ENCODE measurements at regions not wholly inside any gene's neighbourhood (a gene's known extent, or its start where the extent isn't known, plus 50 kb on each side); places are given as distances from the start of the nearest gene placed in this dataset.

- Histone ChIP-seq H3K27ac (ENCODE audit: low read depth in 1 of 2, low read length in 2 of 2) (no peak overlapping the region), H3K4me1 (ENCODE audit: control insufficient read depth in 4 of 4, insufficient read depth in 4 of 4, low read length in 3 of 4) (no peaks in the 10 kb centered on the region), H3K27me3 (ENCODE audit: control insufficient read depth in 4 of 4, insufficient read depth in 4 of 4, low read length in 3 of 4) (peaks cover 0 to 3% (median 0%) of the 10 kb centered on the region in 4 donors), H3K36me3 (ENCODE audit: control insufficient read depth in 4 of 4, insufficient read depth in 3 of 4, low read depth in 1 of 4, low read length in 3 of 4) (no peaks in the 10 kb centered on the region), H3K9ac (ENCODE audit: low read depth in 1 of 2, low read length in 2 of 2) (no peak overlapping the region), H3K4me3 (ENCODE audit: low read depth in 1 of 3, low read length in 3 of 3) (no peak overlapping the region), H3K9me3 (ENCODE audit: control insufficient read depth in 4 of 4, low read length in 3 of 4) (no peaks in the 10 kb centered on the region)
- DNase-seq (ENCODE audit: low spot score) = no peak
- TF ChIP-seq GABPA (IDR thresholded peaks at IDR 0.05 in 1 of 2, conservative IDR thresholded peaks at IDR 0.05 in 1 of 2) (no peak), EGR1 (IDR thresholded peaks at IDR 0.05; ENCODE audit: low read depth in 2 of 2) (no peak), ZBTB33 (IDR thresholded peaks at IDR 0.05) (no peak), RAD21 (IDR thresholded peaks at IDR 0.05) (no peak), REST (IDR thresholded peaks at IDR 0.05) (no peak), CTCF (IDR thresholded peaks at IDR 0.05; ENCODE audit: low read depth, low read length, missing input control) (no peak), MAX (IDR thresholded peaks at IDR 0.05) (no peak), HNF4G (IDR thresholded peaks at IDR 0.05) (no peak), YY1 (IDR thresholded peaks at IDR 0.05) (no peak)
Measured at GRCh38 chr9:78130853-78131252, 99.2 kb upstream of the GNAQ start.

- DNase-seq (ENCODE audit: low spot score) = no peak
- 84% methylated on average over 6 of the region's 6 CpGs for WGBS
- TF ChIP-seq HNF4G (IDR thresholded peaks at IDR 0.05) (no peak), FOXA1 (IDR thresholded peaks at IDR 0.05) (no peak), SP1 (IDR thresholded peaks at IDR 0.05) (no peak), RAD21 (IDR thresholded peaks at IDR 0.05) (no peak), NR2F2 (IDR thresholded peaks at IDR 0.05) (no peak), MAX (IDR thresholded peaks at IDR 0.05) (no peak), REST (IDR thresholded peaks at IDR 0.05) (no peak), JUND (IDR thresholded peaks at IDR 0.05) (no peak), TAF1 (conservative IDR thresholded peaks at IDR 0.05) (no peak), YY1 (IDR thresholded peaks at IDR 0.05) (no peak), ATF3 (IDR thresholded peaks at IDR 0.05) (no peak), HNF4A (conservative IDR thresholded peaks at IDR 0.05) (no peak)
- Histone ChIP-seq H3K4me1 (ENCODE audit: control insufficient read depth in 4 of 4, insufficient read depth in 4 of 4, low read length in 3 of 4) (no peaks in the 10 kb centered on the region), H3K9ac (ENCODE audit: low read depth in 1 of 2, low read length in 2 of 2) (no peak overlapping the region), H3K9me3 (ENCODE audit: control insufficient read depth in 4 of 4, low read length in 3 of 4) (no peaks in the 10 kb centered on the region), H3K4me3 (ENCODE audit: low read depth in 1 of 3, low read length in 3 of 3) (no peak overlapping the region), H3K27ac (ENCODE audit: low read depth in 1 of 2, low read length in 2 of 2) (no peak overlapping the region), H3K27me3 (ENCODE audit: control insufficient read depth in 4 of 4, insufficient read depth in 4 of 4, low read length in 3 of 4) (peaks cover 0 to 3% (median 0%) of the 10 kb centered on the region in 4 donors), H3K36me3 (ENCODE audit: control insufficient read depth in 4 of 4, insufficient read depth in 3 of 4, low read depth in 1 of 4, low read length in 3 of 4) (no peaks in the 10 kb centered on the region)
Measured at GRCh38 chr9:78130004-78130403, 98.4 kb upstream of the GNAQ start.
